ENCODE measurements at regions not wholly inside any gene's neighbourhood (a gene's known extent, or its start where the extent isn't known, plus 50 kb on each side); places are given as distances from the start of the nearest gene placed in this dataset.

DNA sequence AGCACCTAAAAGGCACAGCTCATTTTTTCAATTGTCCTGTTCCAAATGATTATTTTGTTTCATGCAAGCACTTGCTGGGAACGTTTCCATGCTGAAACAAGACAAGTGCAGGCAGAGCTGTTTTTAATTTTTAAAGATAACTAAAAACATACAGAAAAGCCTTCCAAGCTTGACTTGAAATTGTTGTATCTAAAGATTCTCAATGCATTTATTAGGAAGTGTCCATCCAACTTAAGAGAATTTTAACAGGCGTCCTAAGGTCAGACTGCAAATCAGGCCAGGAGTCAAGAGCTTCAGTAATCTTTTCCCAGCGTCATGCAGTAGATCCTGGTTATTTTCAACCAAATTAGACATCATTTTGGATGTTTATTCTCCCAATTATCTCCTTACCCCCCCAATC is 702.8 kb downstream of the KCNJ2 start:
- no peak overlapping the region for H3K18ac ChIP-seq (ENCODE audit: low read depth, low read length)
- H2BK120ac ChIP-seq (ENCODE audit: low read depth, low read length), result no peak overlapping the region
- no peak for TF ChIP-seq MXI1 (IDR thresholded peaks at IDR 0.05; ENCODE audit: borderline replicate concordance, low read depth, low read length)
- no peak for TF ChIP-seq CHD1 (IDR thresholded peaks at IDR 0.05; ENCODE audit: low read depth, low read length)
- no peak for TF ChIP-seq BHLHE40 (IDR thresholded peaks at IDR 0.05; ENCODE audit: low read depth, low read length)
- TF ChIP-seq MAFK (IDR thresholded peaks at IDR 0.05; ENCODE audit: low read depth, low read length), result no peak
- TF ChIP-seq POLR2A (IDR thresholded peaks at IDR 0.05; ENCODE audit: low read depth, low read length), result no peak
- TF ChIP-seq MAZ (IDR thresholded peaks at IDR 0.05; ENCODE audit: borderline replicate concordance, low read depth, low read length), result no peak
- no peak for TF ChIP-seq NFE2L2 (IDR thresholded peaks at IDR 0.05; ENCODE audit: low read depth, low read length)
- TF ChIP-seq FOS (IDR thresholded peaks at IDR 0.05; ENCODE audit: low read depth, low read length), result no peak
- TF ChIP-seq, protein P1, sequence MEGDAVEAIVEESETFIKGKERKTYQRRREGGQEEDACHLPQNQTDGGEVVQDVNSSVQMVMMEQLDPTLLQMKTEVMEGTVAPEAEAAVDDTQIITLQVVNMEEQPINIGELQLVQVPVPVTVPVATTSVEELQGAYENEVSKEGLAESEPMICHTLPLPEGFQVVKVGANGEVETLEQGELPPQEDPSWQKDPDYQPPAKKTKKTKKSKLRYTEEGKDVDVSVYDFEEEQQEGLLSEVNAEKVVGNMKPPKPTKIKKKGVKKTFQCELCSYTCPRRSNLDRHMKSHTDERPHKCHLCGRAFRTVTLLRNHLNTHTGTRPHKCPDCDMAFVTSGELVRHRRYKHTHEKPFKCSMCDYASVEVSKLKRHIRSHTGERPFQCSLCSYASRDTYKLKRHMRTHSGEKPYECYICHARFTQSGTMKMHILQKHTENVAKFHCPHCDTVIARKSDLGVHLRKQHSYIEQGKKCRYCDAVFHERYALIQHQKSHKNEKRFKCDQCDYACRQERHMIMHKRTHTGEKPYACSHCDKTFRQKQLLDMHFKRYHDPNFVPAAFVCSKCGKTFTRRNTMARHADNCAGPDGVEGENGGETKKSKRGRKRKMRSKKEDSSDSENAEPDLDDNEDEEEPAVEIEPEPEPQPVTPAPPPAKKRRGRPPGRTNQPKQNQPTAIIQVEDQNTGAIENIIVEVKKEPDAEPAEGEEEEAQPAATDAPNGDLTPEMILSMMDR (conservative IDR thresholded peaks at IDR 0.05; ENCODE audit: low read depth, low read length), result no peak
- TF ChIP-seq, protein P2, sequence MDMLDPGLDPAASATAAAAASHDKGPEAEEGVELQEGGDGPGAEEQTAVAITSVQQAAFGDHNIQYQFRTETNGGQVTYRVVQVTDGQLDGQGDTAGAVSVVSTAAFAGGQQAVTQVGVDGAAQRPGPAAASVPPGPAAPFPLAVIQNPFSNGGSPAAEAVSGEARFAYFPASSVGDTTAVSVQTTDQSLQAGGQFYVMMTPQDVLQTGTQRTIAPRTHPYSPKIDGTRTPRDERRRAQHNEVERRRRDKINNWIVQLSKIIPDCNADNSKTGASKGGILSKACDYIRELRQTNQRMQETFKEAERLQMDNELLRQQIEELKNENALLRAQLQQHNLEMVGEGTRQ (IDR thresholded peaks at IDR 0.05; ENCODE audit: low read depth, low read length), result no peak
- TF ChIP-seq RCOR1 (IDR thresholded peaks at IDR 0.05; ENCODE audit: insufficient replicate concordance, low read length), result no peak
- POLR2A ChIA-PET (ENCODE audit: unreplicated experiment), result no interaction called here
- H4K8ac ChIP-seq (ENCODE audit: low read depth in 2 of 2, low read length in 2 of 2), result no peak overlapping the region
- H4K5ac ChIP-seq (ENCODE audit: low read depth, low read length), result no peak overlapping the region
- no peak overlapping the region for H2AK5ac ChIP-seq (ENCODE audit: low read depth, low read length)
- no peak overlapping the region for H3K4ac ChIP-seq (ENCODE audit: low read depth, low read length)
- no peak overlapping the region for H3K4me3 ChIP-seq (ENCODE audit: insufficient read depth, low read depth, low read length)
- no peaks in the 10 kb centered on the region for H3K79me1 ChIP-seq (ENCODE audit: low read depth in 1 of 2, low read length in 2 of 2)
- no peak overlapping the region for H3K27ac ChIP-seq (ENCODE audit: insufficient read depth, low read length)
- no peak overlapping the region for H3K4me2 ChIP-seq (ENCODE audit: low read depth, low read length)
- no TSS peak for BruUV-seq (replicated peaks)
- H3K23ac ChIP-seq (ENCODE audit: low read depth, low read length), result no peak overlapping the region
- dilution Hi-C loops (cut with HindIII; ENCODE audit: low sequenced_read_pairs, unreplicated experiment) (no loop called here), in situ Hi-C loops (cut with MboI; ENCODE audit: low sequenced_read_pairs) (no loop called here), intact Hi-C loops (cut with micrococcal nuclease) (no loop called here)
- H3K27me3 ChIP-seq (ENCODE audit: control insufficient read depth, insufficient read depth, low read length), result no peaks in the 10 kb centered on the region
- no peak overlapping the region for H3K9ac ChIP-seq (ENCODE audit: low read depth, low read length)
- H2AK9ac ChIP-seq (replicated peaks; ENCODE audit: low read depth, low read length, poor library complexity), result no peak overlapping the region
- H3K4me1 ChIP-seq (ENCODE audit: control insufficient read depth, insufficient read depth, low read length), result no peaks in the 10 kb centered on the region
- no peak overlapping the region for H2BK5ac ChIP-seq (ENCODE audit: low read depth, low read length, poor library complexity, severe bottlenecking)
- no peak overlapping the region for H3K14ac ChIP-seq (replicated peaks; ENCODE audit: low read depth, low read length)
- no peaks in the 10 kb centered on the region for H4K20me1 ChIP-seq (ENCODE audit: insufficient read depth, low read length)
- ATAC-seq (ENCODE audit: low read depth), result no peak
- no peak for DNase-seq
- no peak overlapping the region for H4K91ac ChIP-seq (ENCODE audit: insufficient read depth, low read depth, low read length)
- H3K9me1 ChIP-seq (ENCODE audit: insufficient read depth, low read length), result no peaks in the 10 kb centered on the region
- no peaks in the 10 kb centered on the region for H3K36me3 ChIP-seq (ENCODE audit: control insufficient read depth, insufficient read depth, low read length)
- CTCF ChIA-PET, result interaction anchor here (1.1 kb wide), 1 partner anchor 30 kb away, joined by 3 read pairs; no protein-coding TSS in a partner anchor
- no peaks in the 10 kb centered on the region for H3K9me3 ChIP-seq (ENCODE audit: control insufficient read depth, insufficient read depth, low read length)
- H2AFZ ChIP-seq (replicated peaks; ENCODE audit: low read length, poor library complexity), result no peak overlapping the region
- H2BK20ac ChIP-seq (ENCODE audit: low read depth, low read length), result no peak overlapping the region
- H3K56ac ChIP-seq (ENCODE audit: extremely low read depth, insufficient read depth, low read length), result no peak overlapping the region
- no peak overlapping the region for H2BK15ac ChIP-seq (ENCODE audit: low read depth, low read length)
- no CpG with 5 or more reads among the region's 3 CpGs for WGBS, 2 experiments (ENCODE audit: extremely low coverage in 2 of 2, insufficient read length in 1 of 2)

All from IMR-90 (cell line).